Hepatocyte (in vitro differentiated cells): ENCODE measurements at regions not wholly inside any gene's neighbourhood (a gene's known extent, or its start where the extent isn't known, plus 50 kb on each side); places are given as distances from the start of the nearest gene placed in this dataset.

Source experiments
- DNase-seq: peaks from one replicate; pipeline ENCODE4 v3.0.0-alpha.2; 2016; ENCODE audit warnings: low spot score
- H2AFZ ChIP-seq: fragments of 200-600 bp; sonication (generic); 2 replicates; pipeline ENCODE4 v1.6.0; 2016; ENCODE audit warnings: antibody characterized with exemption, mild to moderate bottlenecking
- H3K27ac ChIP-seq: fragments of 200-600 bp; sonication (generic); 2 replicates; pipeline ENCODE4 v1.5.1; 2016; ENCODE audit warnings: mild to moderate bottlenecking
- H3K27me3 ChIP-seq: fragments of 200-600 bp; sonication (generic); 2 replicates; pipeline ENCODE4 v1.6.1; 2016
- H3K36me3 ChIP-seq: fragments of 200-600 bp; sonication (generic); replicated peaks from 2 replicates; pipeline ENCODE4 v1.5.1; 2016; ENCODE audit warnings: low read depth; ENCODE audit not compliant: insufficient read depth
- H3K4me1 ChIP-seq: fragments of 200-600 bp; sonication (generic); 2 replicates; pipeline ENCODE4 v1.5.1; 2016; ENCODE audit warnings: mild to moderate bottlenecking, moderate library complexity; ENCODE audit not compliant: insufficient read depth
- H3K4me2 ChIP-seq: fragments of 200-600 bp; sonication (generic); 2 replicates; pipeline ENCODE4 v1.6.0; 2016
- H3K4me3 ChIP-seq: fragments of 200-600 bp; sonication (generic); 2 replicates; pipeline ENCODE4 v1.5.1; 2016; ENCODE audit warnings: mild to moderate bottlenecking
- H3K79me2 ChIP-seq: fragments of 200-600 bp; sonication (generic); 2 replicates; pipeline ENCODE4 v1.6.0; 2017; ENCODE audit warnings: mild to moderate bottlenecking
- H3K9me2 ChIP-seq: fragments of 200-600 bp; sonication (generic); replicated peaks from 2 replicates; pipeline ENCODE4 v1.6.0; 2017; ENCODE audit warnings: mild to moderate bottlenecking; ENCODE audit not compliant: insufficient read depth
- H3K9me3 ChIP-seq: fragments of 200-600 bp; sonication (generic); 2 replicates; pipeline ENCODE4 v1.5.1; 2016; ENCODE audit warnings: low read depth, mild to moderate bottlenecking
- H4K20me1 ChIP-seq: fragments of 200-600 bp; sonication (generic); 2 replicates; pipeline ENCODE4 v1.6.0; 2016; ENCODE audit warnings: mild to moderate bottlenecking; ENCODE audit not compliant: insufficient read depth, poor library complexity, severe bottlenecking
- EZH2 ChIP-seq: fragments of 200-600 bp; sonication (generic); IDR thresholded peaks from 2 replicates; pipeline ENCODE4 v1.6.1; 2016; ENCODE audit warnings: antibody characterized with exemption, mild to moderate bottlenecking, borderline replicate concordance
- EZH2phosphoT487 ChIP-seq: fragments of 200-600 bp; sonication (generic); IDR thresholded peaks from one replicate; pipeline ENCODE4 v1.6.1; 2018; ENCODE audit warnings: antibody characterized with exemption, mild to moderate bottlenecking, low read depth, moderate library complexity; ENCODE audit not compliant: unreplicated experiment, severe bottlenecking
- WGBS: methylation state at CpG from one replicate; pipeline ENCODE4 v1.1.6; 2016; ENCODE audit warnings: low lambda C conversion rate; ENCODE audit errors: missing lambda C conversion rate; 5-methylcytosine and 5-hydroxymethylcytosine counted together
- TF ChIP-seq, protein P1 (sequence below): fragments of 200-600 bp; sonication (generic); IDR thresholded peaks from 2 replicates; pipeline ENCODE4 v1.5.1; 2016; ENCODE audit warnings: antibody characterized with exemption, mild to moderate bottlenecking; ENCODE audit not compliant: poor library complexity

DNA sequence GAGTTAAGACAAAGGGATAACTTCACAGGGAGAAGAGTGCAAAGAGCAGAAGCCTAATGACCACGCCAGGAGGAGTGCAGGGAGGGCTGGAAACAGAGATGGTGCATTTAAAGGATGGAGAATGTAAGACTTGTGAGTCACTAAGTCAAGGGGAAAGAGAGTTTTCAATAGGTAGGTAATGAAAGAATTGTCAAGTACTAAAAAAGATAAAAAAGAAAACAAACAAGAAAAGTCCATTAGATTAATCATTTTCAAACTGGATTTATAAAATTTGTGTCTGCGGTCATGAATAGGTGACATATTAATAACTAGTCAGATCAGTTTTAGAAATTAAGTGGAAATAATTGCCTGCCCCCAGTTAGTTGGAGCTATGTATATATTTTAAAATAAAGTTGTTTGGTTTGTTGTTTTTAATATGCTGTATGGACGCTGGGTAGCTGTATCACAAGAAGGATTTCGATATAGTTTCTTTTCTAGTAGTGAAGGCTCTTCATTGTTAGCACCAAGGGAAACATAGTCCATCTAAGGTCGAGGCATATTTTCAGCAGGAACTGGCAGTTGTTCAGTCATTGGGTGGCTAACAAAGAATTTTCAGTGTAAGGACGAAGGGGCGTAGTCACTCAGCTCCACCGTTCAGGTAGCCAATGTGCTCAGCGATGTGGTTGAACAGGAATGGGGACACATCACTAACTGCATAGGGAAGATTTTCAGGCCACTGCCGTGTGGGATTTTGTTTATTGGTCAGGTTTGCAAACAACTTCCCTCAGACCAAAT is 203.0 kb downstream of the TGFB2 start:
- H3K4me1 ChIP-seq = no peaks in the 10 kb centered on the region
- no peak overlapping the region for H2AFZ ChIP-seq
- no peak overlapping the region for H3K4me3 ChIP-seq
- no peaks in the 10 kb centered on the region for H3K9me2 ChIP-seq
- WGBS = 80% methylated on average over 10 of the region's 10 CpGs
- H3K4me2 ChIP-seq = no peak overlapping the region
- H3K79me2 ChIP-seq = no peaks in the 10 kb centered on the region
- H3K36me3 ChIP-seq = no peaks in the 10 kb centered on the region
- H3K27ac ChIP-seq = no peak overlapping the region
- H3K27me3 ChIP-seq = no peaks in the 10 kb centered on the region
- DNase-seq = no peak
- H3K9me3 ChIP-seq = no peaks in the 10 kb centered on the region
- no peak for TF ChIP-seq EZH2
- no peak for TF ChIP-seq EZH2phosphoT487
- TF ChIP-seq, protein P1, sequence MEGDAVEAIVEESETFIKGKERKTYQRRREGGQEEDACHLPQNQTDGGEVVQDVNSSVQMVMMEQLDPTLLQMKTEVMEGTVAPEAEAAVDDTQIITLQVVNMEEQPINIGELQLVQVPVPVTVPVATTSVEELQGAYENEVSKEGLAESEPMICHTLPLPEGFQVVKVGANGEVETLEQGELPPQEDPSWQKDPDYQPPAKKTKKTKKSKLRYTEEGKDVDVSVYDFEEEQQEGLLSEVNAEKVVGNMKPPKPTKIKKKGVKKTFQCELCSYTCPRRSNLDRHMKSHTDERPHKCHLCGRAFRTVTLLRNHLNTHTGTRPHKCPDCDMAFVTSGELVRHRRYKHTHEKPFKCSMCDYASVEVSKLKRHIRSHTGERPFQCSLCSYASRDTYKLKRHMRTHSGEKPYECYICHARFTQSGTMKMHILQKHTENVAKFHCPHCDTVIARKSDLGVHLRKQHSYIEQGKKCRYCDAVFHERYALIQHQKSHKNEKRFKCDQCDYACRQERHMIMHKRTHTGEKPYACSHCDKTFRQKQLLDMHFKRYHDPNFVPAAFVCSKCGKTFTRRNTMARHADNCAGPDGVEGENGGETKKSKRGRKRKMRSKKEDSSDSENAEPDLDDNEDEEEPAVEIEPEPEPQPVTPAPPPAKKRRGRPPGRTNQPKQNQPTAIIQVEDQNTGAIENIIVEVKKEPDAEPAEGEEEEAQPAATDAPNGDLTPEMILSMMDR = no peak
- no peaks in the 10 kb centered on the region for H4K20me1 ChIP-seq

DNA sequence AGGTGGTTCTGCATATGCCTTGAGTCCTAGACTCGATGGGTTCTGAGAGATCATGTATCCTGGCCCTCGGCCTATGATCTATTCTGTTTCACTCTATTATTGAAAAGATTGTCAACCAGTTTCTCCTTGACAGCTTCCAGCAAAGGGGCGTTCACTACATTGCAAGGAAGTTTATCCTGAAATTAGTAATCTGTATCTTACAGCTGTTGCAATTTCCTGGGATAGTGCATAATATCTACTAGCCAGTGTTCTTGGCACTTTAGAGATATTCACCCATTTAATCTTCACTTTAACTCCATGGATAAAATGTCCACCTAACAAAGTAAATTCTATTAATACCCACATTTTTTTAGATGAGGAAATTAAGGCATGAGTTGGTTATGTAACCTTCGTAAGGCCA is 203.6 kb downstream of the TGFB2 start:
- no peak for DNase-seq
- TF ChIP-seq, protein P1 = no peak
- TF ChIP-seq EZH2 (no peak), EZH2phosphoT487 (no peak)
- Histone ChIP-seq H3K36me3 (no peaks in the 10 kb centered on the region), H3K27ac (no peak overlapping the region), H3K9me3 (no peaks in the 10 kb centered on the region), H2AFZ (no peak overlapping the region), H3K4me3 (no peak overlapping the region), H4K20me1 (no peaks in the 10 kb centered on the region), H3K27me3 (no peaks in the 10 kb centered on the region), H3K79me2 (no peaks in the 10 kb centered on the region), H3K4me2 (no peak overlapping the region), H3K4me1 (no peaks in the 10 kb centered on the region), H3K9me2 (no peaks in the 10 kb centered on the region)
- 97% methylated on average over 4 of the region's 4 CpGs for WGBS

DNA sequence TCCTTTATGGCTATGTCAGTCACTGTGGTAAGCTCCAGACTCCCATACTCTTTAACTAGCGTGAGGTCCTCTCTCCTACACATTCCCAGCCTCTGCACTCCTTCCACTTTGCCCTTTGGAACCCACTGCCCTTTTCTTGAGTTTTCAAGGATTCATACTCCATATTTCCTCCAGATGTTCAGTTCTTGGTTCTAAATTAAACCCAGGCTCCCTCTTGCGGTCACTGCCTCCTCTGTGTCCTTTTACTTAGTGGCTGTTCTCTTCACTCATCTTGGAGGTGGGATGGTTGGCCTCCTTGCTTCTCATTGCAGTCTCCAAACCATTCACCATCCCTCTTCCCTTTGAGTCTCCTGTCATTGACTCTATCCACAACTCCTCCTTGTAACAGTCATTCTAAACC is 208.1 kb downstream of the TGFB2 start:
- TF ChIP-seq, protein P1 = no peak
- no peak for TF ChIP-seq EZH2phosphoT487
- no peak for TF ChIP-seq EZH2
- no peak for DNase-seq
- Histone ChIP-seq H3K4me3 (no peak overlapping the region), H3K4me2 (no peak overlapping the region), H3K27me3 (no peaks in the 10 kb centered on the region), H3K4me1 (no peaks in the 10 kb centered on the region), H3K79me2 (no peaks in the 10 kb centered on the region), H3K9me3 (no peaks in the 10 kb centered on the region), H4K20me1 (no peaks in the 10 kb centered on the region), H3K27ac (no peak overlapping the region), H2AFZ (no peak overlapping the region), H3K9me2 (no peaks in the 10 kb centered on the region), H3K36me3 (no peaks in the 10 kb centered on the region)
- 98% methylated on average over 2 of the region's 2 CpGs for WGBS

DNA sequence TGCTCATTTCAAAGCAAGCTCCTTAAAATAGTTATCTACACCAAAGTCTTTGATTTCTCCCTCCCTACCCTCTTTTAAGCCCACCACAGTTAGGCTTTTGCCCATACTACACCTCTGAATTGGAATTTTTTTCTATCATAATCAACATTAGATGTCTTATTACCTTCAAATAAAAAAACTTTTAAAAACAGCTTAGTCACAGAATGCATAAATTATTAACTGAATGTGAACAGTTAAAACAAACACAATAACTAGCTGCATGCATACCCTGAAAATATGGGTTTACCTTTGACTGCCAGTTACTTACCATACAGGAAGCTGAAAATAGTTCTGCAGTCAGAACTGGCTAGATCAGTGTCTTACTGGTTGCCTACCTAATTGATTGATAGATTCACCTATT is 210.9 kb downstream of the TGFB2 start:
- H3K4me1 ChIP-seq = no peaks in the 10 kb centered on the region
- TF ChIP-seq, protein P1 = no peak
- TF ChIP-seq EZH2 = no peak
- TF ChIP-seq EZH2phosphoT487 = no peak
- no peaks in the 10 kb centered on the region for H4K20me1 ChIP-seq
- no peak overlapping the region for H2AFZ ChIP-seq
- no peaks in the 10 kb centered on the region for H3K27me3 ChIP-seq
- no peak for DNase-seq
- H3K79me2 ChIP-seq = no peaks in the 10 kb centered on the region
- H3K9me2 ChIP-seq = no peaks in the 10 kb centered on the region
- H3K4me2 ChIP-seq = no peak overlapping the region
- no peaks in the 10 kb centered on the region for H3K9me3 ChIP-seq
- no peaks in the 10 kb centered on the region for H3K36me3 ChIP-seq
- no peak overlapping the region for H3K4me3 ChIP-seq
- H3K27ac ChIP-seq = no peak overlapping the region
